ENCODE measurements at regions not wholly inside any gene's neighbourhood (a gene's known extent, or its start where the extent isn't known, plus 50 kb on each side); places are given as distances from the start of the nearest gene placed in this dataset.
A peak's percentile ranks its signal among the peaks of the same experiment; 100 is the strongest.

GRCh38 chr13:74662905-74663304 lies 528.7 kb upstream of the KLF12 start:
- DNase-seq (ENCODE audit: low read depth): no peak

DNA sequence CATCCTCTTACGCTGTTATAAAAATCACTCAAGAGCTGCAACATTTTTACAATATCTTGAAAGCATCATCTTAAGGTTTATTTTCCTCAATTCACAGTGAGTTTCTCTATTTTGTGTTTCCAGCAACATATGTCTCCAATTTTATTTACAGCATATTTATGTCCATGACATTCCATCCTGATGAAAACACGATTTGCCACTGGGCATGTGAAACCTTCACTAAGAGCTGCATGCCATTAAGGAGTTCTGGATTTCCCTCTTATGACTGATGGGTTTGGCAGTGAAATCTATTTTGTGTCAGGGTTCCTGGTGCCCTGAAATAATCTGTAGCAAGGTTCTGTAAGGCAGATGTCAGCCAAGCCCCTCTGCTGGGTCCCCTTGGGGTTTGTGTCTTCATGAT lies 527.6 kb upstream of the KLF12 start:
- DNase-seq (ENCODE audit: low read depth): no peak

GRCh38 chr13:74657765-74658164 lies 523.6 kb upstream of the KLF12 start:
- DNase-seq (ENCODE audit: low read depth): no peak

- no peak for DNase-seq (ENCODE audit: low read depth)
Observed at GRCh38 chr13:74651121-74651520, 516.9 kb upstream of the KLF12 start.

DNA sequence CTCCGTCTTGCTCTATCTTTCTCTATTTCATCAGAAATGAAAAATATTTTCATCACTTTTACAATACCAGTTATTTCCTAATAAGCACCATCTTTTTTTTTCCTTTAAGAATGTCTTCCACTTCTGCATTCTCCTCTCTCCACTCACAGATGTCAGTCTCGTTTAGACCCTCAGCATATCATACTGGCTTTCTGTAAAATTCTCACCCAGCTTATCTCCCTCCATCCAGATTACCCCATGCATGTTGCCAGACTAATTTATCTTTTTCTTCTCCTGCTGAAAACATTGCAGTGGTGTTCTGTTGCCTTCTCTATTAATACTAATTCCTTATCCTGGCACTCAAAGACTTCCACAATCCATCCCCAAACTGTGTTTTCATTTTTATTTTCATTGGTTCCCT lies 513.8 kb upstream of the KLF12 start:
- DNase-seq (ENCODE audit: low read depth): no peak

DNA sequence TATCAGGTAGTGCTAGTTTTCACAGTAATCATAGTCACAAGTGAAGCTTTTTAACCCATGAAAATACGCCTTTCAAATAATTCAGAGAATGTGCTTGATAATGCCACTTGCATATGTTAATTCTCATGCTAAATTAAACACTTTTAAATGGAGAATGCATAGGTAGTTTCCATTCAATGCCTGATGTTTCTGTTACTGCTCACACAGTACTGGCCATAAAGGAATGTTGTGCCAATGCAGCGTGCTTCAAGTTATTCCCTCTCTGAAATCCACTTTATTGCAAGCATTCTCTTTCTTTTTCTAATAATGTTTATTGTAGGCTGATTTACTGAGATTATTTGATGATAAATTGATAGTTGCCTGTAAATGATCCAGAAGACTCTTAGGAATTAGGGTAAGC lies 513.0 kb upstream of the KLF12 start:
- DNase-seq (ENCODE audit: low read depth): no peak

- no peak for DNase-seq (ENCODE audit: low read depth)
Observed at GRCh38 chr13:74646091-74646490, 511.9 kb upstream of the KLF12 start.

- no peak for DNase-seq (ENCODE audit: low read depth)
Observed at GRCh38 chr13:74645586-74645985, 511.4 kb upstream of the KLF12 start.

GRCh38 chr13:74644229-74644628 lies 510.0 kb upstream of the KLF12 start:
- DNase-seq (ENCODE audit: low read depth): no peak

DNA sequence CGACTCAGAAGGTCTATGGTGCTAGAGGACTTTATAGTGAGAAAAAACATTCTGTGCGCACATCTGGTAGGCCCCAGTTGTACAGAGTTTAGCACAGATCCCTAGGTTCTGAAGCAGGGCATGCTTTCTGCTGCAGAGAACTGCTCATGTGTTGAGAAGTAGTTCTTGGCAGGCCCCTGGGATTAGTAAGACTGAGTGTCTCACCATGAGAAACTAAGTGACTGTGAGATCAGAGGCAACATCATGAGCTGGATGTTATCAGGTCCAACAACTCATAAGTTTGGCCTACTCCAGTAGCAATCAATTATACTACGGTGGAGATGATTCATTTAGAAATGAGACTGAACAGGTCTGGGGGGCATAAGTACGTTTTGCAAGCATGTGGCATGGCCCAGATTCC lies 507.4 kb upstream of the KLF12 start:
- DNase-seq (ENCODE audit: low read depth): no peak

GRCh38 chr13:74633734-74634133 lies 499.5 kb upstream of the KLF12 start:
- no peak for DNase-seq (ENCODE audit: low read depth)

DNA sequence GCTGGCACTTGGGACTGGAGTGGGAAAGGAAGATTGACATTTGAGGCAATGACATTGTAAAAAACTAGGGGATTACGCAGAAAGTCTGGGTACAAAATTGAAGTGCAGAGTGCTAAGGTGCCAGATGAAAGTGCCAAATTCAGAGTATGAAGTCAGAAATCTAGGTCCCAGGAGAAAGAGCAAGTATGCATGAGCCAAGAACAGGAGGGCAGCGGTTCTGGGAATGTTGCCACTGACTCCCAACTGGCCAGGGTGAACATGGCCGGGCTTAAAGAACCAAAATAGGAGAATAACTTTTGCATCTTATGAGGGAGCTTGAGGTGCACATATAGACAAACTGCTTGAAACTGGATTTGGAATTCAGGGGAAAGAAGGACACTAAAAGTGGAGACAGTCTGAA lies 495.8 kb upstream of the KLF12 start:
- DNase-seq (ENCODE audit: low read depth): no peak

- DNase-seq (ENCODE audit: low read depth): no peak
Observed at GRCh38 chr13:74625541-74625940, 491.3 kb upstream of the KLF12 start.

GRCh38 chr13:74623761-74624160 lies 489.6 kb upstream of the KLF12 start:
- DNase-seq (ENCODE audit: low read depth): no peak

- no peak for DNase-seq (ENCODE audit: low read depth)
Observed at GRCh38 chr13:74622284-74622683, 488.1 kb upstream of the KLF12 start.

DNA sequence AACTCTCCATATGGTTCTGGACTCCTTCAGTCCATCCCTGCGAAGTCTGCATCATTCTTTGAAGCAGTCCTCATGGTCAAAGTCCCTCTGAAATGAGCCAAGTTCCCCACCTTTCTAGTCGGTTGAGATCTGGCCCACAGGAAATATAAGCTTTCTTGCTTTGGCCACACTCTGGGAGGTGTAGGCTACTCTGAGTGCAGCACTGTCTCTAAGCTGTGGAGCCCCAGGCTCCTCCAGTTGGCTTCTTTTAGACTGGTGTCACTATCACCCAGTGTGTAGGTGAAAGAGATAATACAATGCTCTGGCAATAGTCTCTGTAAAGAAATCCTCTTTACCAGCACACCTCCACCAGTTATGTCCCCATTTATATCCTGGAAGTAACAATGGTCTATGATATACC lies 486.5 kb upstream of the KLF12 start:
- no peak for DNase-seq (ENCODE audit: low read depth)

DNA sequence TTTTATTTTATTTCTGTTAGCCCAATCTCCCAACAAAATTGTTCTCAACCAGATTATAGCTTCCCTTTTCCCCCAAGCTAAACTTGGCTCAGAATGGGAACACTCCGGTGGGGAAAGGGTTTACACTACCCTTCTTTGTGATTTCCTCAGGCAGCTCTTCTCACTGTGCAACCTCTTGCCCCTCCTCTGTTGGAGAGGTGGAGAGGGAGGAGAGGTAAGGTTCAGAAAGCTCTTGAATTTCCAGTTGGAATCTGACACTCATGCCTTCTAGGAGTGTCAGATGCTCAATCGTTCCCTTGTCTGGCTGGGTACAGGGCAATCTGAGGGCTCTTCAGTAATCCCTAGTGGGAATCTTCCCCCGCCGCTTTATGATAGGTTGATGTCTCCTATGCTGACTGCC lies 486.1 kb upstream of the KLF12 start:
- DNase-seq (ENCODE audit: low read depth): no peak

DNA sequence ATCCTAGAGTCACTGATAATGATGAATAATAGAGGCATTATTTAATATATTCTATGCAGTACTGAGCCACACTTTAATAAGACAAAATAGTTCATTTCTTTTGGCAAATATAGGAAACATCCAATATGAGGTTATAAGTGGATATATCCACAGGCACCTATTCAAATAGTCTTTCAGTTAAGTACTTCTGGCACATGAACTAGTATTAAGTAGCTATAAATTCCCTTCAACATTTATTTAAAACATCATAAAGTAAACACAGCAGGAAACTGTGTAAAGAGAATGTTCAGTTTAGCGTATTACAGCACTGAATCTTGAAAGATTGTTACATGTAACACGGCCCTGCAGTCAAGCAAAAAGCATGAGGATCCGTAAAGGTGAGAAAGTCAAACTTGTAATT lies 463.3 kb upstream of the KLF12 start:
- no peak for DNase-seq (ENCODE audit: low read depth)

DNA sequence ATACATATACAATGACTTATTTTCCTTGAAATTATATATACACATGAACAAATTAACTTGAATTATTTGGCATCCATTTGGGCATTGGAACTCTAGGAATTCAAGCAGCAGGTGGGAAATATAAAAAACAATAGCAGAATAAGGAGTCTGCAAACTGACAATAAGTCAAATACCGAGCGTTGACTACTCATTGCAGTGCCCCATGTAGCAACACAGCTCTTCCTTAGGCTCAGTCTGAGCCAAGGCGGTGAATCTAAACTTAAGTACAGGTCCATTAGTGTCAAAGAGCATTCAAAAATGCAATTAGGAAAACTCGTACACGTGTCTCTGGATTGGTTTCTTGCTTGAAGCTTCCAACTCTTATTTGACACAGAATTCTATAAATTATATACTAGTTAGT lies 462.5 kb upstream of the KLF12 start:
- no peak for DNase-seq (ENCODE audit: low read depth)

DNA sequence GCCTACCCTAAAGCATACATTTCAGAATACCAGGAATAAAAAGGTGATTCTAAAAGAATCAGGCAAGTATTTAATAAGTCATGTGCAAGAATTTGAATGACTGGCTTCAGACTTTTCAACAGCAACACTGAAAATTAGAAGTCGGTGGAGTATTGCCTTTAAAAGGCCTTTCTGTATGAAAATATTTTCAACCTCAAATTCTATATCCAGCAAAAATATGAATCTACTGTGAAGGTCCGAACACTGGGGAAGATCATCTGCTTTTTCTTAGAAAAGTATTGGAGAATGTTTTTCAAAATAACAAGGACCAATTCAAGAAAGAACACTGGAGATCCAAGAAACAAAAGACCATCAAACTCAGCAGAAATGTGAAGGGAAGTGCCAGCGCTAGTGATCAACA lies 459.5 kb upstream of the KLF12 start:
- no peak for DNase-seq (ENCODE audit: low read depth)

DNA sequence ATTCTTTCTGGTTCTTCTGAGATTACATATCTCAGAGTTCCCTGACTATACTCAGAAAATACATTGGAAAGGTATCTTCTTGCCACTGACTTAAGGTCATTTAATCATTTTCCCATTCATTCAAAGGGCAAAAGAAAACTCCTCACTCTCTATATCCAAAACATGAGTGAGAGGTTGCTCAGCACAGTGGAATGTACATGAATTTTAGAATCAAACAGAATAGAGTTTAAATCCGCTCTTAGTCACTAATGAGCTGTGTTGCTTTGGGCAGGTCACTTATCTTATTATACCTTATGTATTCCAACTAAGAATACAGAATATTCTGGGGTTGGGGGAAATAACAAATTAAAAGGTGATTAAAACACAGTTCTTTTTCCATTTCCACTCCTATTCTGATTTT lies 452.6 kb upstream of the KLF12 start:
- DNase-seq (ENCODE audit: low read depth): no peak

DNA sequence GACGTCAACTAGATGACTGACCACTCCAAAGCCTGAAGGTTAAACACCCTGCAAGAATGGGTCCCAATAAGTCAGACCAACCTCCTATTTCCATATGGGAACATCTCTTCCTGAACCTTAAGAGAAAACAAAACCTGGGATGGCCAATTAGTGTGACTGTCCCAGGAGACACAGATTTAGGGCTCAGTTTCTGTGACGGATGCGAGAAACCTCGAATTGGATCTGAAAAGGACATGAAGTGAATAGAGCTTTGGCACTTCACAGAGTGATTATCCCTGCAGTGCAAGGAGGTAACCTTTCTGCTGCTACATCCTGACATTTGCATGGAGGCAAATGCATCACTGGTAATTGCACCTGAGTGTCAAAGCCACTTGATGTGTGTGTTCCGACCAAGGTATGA lies 442.2 kb upstream of the KLF12 start:
- no peak for DNase-seq (ENCODE audit: low read depth)

DNA sequence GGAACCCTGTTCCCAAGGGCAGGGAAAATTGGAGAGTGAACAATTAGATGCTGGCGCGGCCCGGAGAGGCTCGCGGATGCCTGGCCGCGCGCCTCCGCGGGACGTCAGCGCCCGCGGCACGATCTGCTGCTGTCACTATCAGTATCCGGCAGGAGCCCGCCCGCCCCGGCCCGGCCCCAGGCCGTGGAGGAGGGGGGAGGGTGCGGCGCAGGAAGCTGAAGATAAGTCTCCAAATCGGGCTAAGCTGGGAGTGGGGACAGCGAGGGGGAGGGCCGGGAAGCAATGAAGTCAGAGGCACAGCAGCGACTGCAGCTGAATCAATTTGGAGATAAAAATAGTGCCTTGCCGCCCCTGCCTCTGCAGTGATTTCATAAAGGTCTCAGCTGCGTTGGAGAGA lies 441.5 kb upstream of the KLF12 start:
- peak; percentile 4 for DNase-seq (ENCODE audit: low read depth)

DNA sequence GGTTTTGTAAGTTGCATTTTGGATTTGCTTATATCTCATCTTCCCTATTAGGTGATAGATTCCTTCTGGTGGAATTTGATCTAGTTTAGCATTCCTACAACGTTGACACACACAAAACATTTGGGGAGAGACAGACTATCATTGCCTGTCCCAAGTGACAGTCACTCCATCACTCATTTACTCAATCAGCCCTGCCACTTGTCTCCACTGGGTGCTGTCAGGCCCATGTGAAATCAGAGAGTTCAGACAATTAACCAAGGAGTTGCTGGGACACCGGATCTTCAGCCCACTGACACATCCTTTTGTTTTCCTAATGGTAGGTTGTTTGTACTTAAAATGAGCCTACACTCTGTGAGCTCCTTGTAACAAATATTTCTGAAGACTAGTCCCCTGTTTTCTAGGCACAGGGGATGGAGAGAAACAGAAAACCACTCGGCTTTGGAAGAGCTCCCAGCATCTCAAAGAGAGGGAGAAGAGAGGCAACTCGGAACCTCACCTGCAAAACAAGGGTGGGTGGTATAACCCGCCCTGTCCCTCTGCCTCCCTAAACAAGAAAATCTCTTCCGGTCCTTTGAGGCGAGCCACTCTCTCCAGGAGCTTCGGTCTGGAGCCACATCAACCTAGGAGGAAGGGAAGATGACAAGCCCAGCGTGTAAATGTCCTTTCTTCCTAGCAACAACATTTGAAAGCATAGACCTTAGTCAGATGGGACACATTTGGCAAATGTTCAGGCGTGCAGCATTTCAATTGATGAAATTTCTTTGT lies 440.9 kb upstream of the KLF12 start:
- no peak for DNase-seq (ENCODE audit: low read depth)

- DNase-seq (ENCODE audit: low read depth): no peak
Observed at GRCh38 chr13:74573654-74574053, 439.4 kb upstream of the KLF12 start.
